Osteoblast (primary cell): ENCODE measurements at regions not wholly inside any gene's neighbourhood (a gene's known extent, or its start where the extent isn't known, plus 50 kb on each side); places are given as distances from the start of the nearest gene placed in this dataset.

Source experiments
- DNase-seq: peaks from one replicate; pipeline ENCODE4 v3.0.0; 2011; ENCODE audit warnings: low spot score, mixed read lengths; ENCODE audit not compliant: insufficient read length; ENCODE audit errors: missing footprints
- H2AFZ ChIP-seq: 2 replicates; pipeline ENCODE4 v1.6.0; 2011; ENCODE audit warnings: mild to moderate bottlenecking, low read length
- H3K27ac ChIP-seq: 2 replicates; pipeline ENCODE4 v1.5.1; 2011; ENCODE audit warnings: mild to moderate bottlenecking, low read depth, low read length, moderate library complexity
- H3K27me3 ChIP-seq: 2 replicates; pipeline ENCODE4 v1.6.0; 2012; ENCODE audit warnings: mild to moderate bottlenecking, control low read depth, inconsistent platforms, low read length, moderate library complexity; ENCODE audit not compliant: insufficient read depth
- H3K36me3 ChIP-seq: 2 replicates; pipeline ENCODE4 v1.5.1; 2011; ENCODE audit warnings: mild to moderate bottlenecking, low read length, control low read depth, moderate library complexity; ENCODE audit not compliant: insufficient read depth
- H3K4me1 ChIP-seq: 2 replicates; pipeline ENCODE4 v1.5.1; 2011; ENCODE audit warnings: mild to moderate bottlenecking, low read length, control low read depth, moderate library complexity; ENCODE audit not compliant: insufficient read depth
- H3K4me2 ChIP-seq: 2 replicates; pipeline ENCODE4 v1.6.0; 2011; ENCODE audit warnings: mild to moderate bottlenecking, low read length; ENCODE audit not compliant: insufficient read depth
- H3K4me3 ChIP-seq: fragments of 200-600 bp; sonication (generic); 3 replicates; pipeline ENCODE4 v1.5.1; 2012; ENCODE audit warnings: mild to moderate bottlenecking, low read length, inconsistent platforms; ENCODE audit not compliant: insufficient read depth
- H3K79me2 ChIP-seq: 2 replicates; pipeline ENCODE4 v1.6.0; 2012; ENCODE audit warnings: mild to moderate bottlenecking, low read length, control low read depth, inconsistent platforms; ENCODE audit not compliant: insufficient read depth
- H3K9me3 ChIP-seq: 2 replicates; pipeline ENCODE4 v1.5.1; 2011; ENCODE audit warnings: low read depth, low read length, control low read depth
- H4K20me1 ChIP-seq: 2 replicates; pipeline ENCODE4 v1.6.0; 2012; ENCODE audit warnings: mild to moderate bottlenecking, low read length, control low read depth; ENCODE audit not compliant: insufficient read depth
- CTCF ChIP-seq: IDR thresholded peaks from 2 replicates; pipeline ENCODE4 v1.5.1; 2011; ENCODE audit warnings: mild to moderate bottlenecking, low read depth, low read length, moderate library complexity; ENCODE audit errors: extremely low read depth

- H3K4me1 ChIP-seq: no peaks in the 10 kb centered on the region
- H3K36me3 ChIP-seq: no peaks in the 10 kb centered on the region
- no peak overlapping the region for H3K4me2 ChIP-seq
- no peak for TF ChIP-seq CTCF
- DNase-seq: no peak
- no peak overlapping the region for H3K4me3 ChIP-seq
- H3K27me3 ChIP-seq: no peaks in the 10 kb centered on the region
- no peaks in the 10 kb centered on the region for H3K9me3 ChIP-seq
- H2AFZ ChIP-seq: no peak overlapping the region
- H4K20me1 ChIP-seq: no peaks in the 10 kb centered on the region
- H3K27ac ChIP-seq: no peak overlapping the region
- no peaks in the 10 kb centered on the region for H3K79me2 ChIP-seq
Measured at GRCh38 chr2:16043192-16043591, 102.8 kb downstream of the MYCN start.

DNA sequence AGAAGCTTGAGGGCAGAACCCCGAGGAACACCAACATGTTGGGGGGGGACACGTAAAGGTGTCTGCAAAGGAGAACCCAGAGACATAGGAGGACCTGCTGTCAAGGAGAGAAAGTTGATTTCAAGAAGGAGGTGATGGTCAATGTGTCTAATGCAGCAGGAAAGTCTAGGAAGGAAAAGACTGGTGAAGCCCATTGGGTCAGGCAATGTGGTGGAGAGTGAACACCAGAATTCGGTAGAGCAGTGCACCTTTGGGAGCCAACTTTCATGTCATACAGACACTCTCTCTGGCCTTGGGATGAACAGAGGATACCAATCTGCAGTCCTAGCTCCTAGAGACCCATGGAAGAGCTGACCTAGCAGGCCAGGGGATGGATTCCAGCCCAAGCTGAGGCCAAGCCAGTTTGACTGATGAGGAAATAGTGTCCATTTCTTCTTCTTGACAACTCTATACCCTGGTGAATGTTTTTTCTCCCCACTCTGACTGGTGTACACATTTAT is 101.9 kb downstream of the MYCN start:
- DNase-seq: no peak
- H3K79me2 ChIP-seq: no peaks in the 10 kb centered on the region
- H3K27ac ChIP-seq: no peak overlapping the region
- no peaks in the 10 kb centered on the region for H3K27me3 ChIP-seq
- no peak overlapping the region for H3K4me3 ChIP-seq
- no peaks in the 10 kb centered on the region for H4K20me1 ChIP-seq
- H2AFZ ChIP-seq: no peak overlapping the region
- H3K9me3 ChIP-seq: no peaks in the 10 kb centered on the region
- no peak for TF ChIP-seq CTCF
- no peak overlapping the region for H3K4me2 ChIP-seq
- H3K36me3 ChIP-seq: no peaks in the 10 kb centered on the region
- H3K4me1 ChIP-seq: no peaks in the 10 kb centered on the region

- H3K79me2 ChIP-seq: no peaks in the 10 kb centered on the region
- no peak overlapping the region for H2AFZ ChIP-seq
- TF ChIP-seq CTCF: no peak
- H3K27me3 ChIP-seq: no peaks in the 10 kb centered on the region
- H3K4me3 ChIP-seq: no peak overlapping the region
- no peak for DNase-seq
- H4K20me1 ChIP-seq: no peaks in the 10 kb centered on the region
- H3K27ac ChIP-seq: no peak overlapping the region
- H3K4me1 ChIP-seq: no peaks in the 10 kb centered on the region
- H3K4me2 ChIP-seq: no peak overlapping the region
- H3K9me3 ChIP-seq: no peaks in the 10 kb centered on the region
- H3K36me3 ChIP-seq: no peaks in the 10 kb centered on the region
Measured at GRCh38 chr2:16040271-16041010, 100.1 kb downstream of the MYCN start.

- Histone ChIP-seq H3K27ac (no peak overlapping the region), H3K27me3 (no peaks in the 10 kb centered on the region), H3K4me1 (no peaks in the 10 kb centered on the region), H3K36me3 (no peaks in the 10 kb centered on the region), H4K20me1 (no peaks in the 10 kb centered on the region), H2AFZ (no peak overlapping the region), H3K4me3 (no peak overlapping the region), H3K4me2 (no peak overlapping the region), H3K9me3 (no peaks in the 10 kb centered on the region), H3K79me2 (no peaks in the 10 kb centered on the region)
- DNase-seq: no peak
- TF ChIP-seq CTCF: no peak
Measured at GRCh38 chr2:16039823-16040222, 99.5 kb downstream of the MYCN start.
